H1 (cell line): ENCODE measurements at regions not wholly inside any gene's neighbourhood (a gene's known extent, or its start where the extent isn't known, plus 50 kb on each side); places are given as distances from the start of the nearest gene placed in this dataset.

ENCODE experiments used
- CTCF ChIA-PET: fragments of 300-600 bp; sonication (Branson Sonifier 250); formaldehyde crosslinking; loops from one replicate; lab custom pipeline; 2021; ENCODE audit not compliant: partially characterized antibody; lab: Charles Lee
- POLR2A ChIA-PET: fragments of 300-600 bp; sonication (Branson Sonifier 250); formaldehyde crosslinking; loops from one replicate; lab custom pipeline; 2021; ENCODE audit warnings: inconsistent platforms; ENCODE audit not compliant: partially characterized antibody; lab: Charles Lee
- DNase-seq, 2 experiments: peaks; one replicate each; pipeline versions ENCODE4 v3.0.0 to v3.0.0-alpha.2; 2010 to 2022; ENCODE audit warnings: low spot score in 2 of 2, low read depth in 1 of 2, mixed read lengths in 1 of 2
- FAIRE-seq: peaks from 2 replicates; lab custom pipeline; 2011; peaks lifted over from hg19 to GRCh38; lab: Jason Lieb, UNC
- H2AFZ ChIP-seq: 2 replicates; pipeline ENCODE4 v1.8.1; 2012; ENCODE audit warnings: low read length, inconsistent platforms
- H2AK5ac ChIP-seq: 2 replicates; pipeline ENCODE4 v1.6.1; 2013; ENCODE audit warnings: low read depth, low read length
- H2BK120ac ChIP-seq: replicated peaks from 2 replicates; pipeline ENCODE3; 2013; ENCODE audit warnings: low read depth, low read length, inconsistent platforms
- H2BK12ac ChIP-seq: 2 replicates; pipeline ENCODE4 v1.6.1; 2013; ENCODE audit warnings: low read depth, low read length
- H2BK15ac ChIP-seq: 2 replicates; pipeline ENCODE4 v1.6.1; 2013; ENCODE audit warnings: low read length
- H2BK20ac ChIP-seq: 2 replicates; pipeline ENCODE4 v1.6.1; 2013; ENCODE audit warnings: low read length
- H2BK5ac ChIP-seq: 2 replicates; pipeline ENCODE4 v1.6.1; 2013; ENCODE audit warnings: low read depth, low read length
- H3K14ac ChIP-seq: 2 replicates; pipeline ENCODE4 v1.6.1; 2013; ENCODE audit warnings: inconsistent platforms; ENCODE audit not compliant: insufficient read length
- H3K18ac ChIP-seq: 2 replicates; pipeline ENCODE4 v1.6.1; 2013; ENCODE audit warnings: low read length; ENCODE audit errors: extremely low read depth
- H3K23ac ChIP-seq: 2 replicates; pipeline ENCODE4 v1.6.1; 2013; ENCODE audit warnings: inconsistent platforms; ENCODE audit not compliant: insufficient read length
- H3K23me2 ChIP-seq: 2 replicates; pipeline ENCODE4 v1.6.1; 2013; ENCODE audit warnings: low read depth, low read length
- H3K27ac ChIP-seq: 2 replicates; pipeline ENCODE4 v1.6.1; 2011; ENCODE audit warnings: low read depth, low read length, inconsistent platforms
- H3K27me3 ChIP-seq, 4 experiments: replicated peaks in 1 of 4; 1 replicate in 1 of 4; 2 replicates in 3 of 4; pipeline versions ENCODE4 v1.6.1 to v1.8.1; 2011 to 2013; ENCODE audit warnings: low read length in 3 of 4, mild to moderate bottlenecking in 3 of 4, inconsistent platforms in 2 of 4, mixed read lengths in 2 of 4, moderate library complexity in 1 of 4; ENCODE audit not compliant: control insufficient read depth in 3 of 4, insufficient read depth in 3 of 4; ENCODE audit errors: extremely low read depth in 1 of 4
- H3K36me3 ChIP-seq, 4 experiments: 2 replicates each; pipeline versions ENCODE4 v1.6.1 to v1.8.1; 2011 to 2013; ENCODE audit warnings: mild to moderate bottlenecking in 4 of 4, low read length in 3 of 4, moderate library complexity in 2 of 4, control low read depth in 1 of 4, inconsistent platforms in 1 of 4; ENCODE audit not compliant: insufficient read depth in 4 of 4, control insufficient read depth in 2 of 4
- H3K4ac ChIP-seq: replicated peaks from 2 replicates; pipeline ENCODE3; 2013; ENCODE audit warnings: low read length, low read depth, mixed read lengths, inconsistent platforms; ENCODE audit not compliant: insufficient read length
- H3K4me1 ChIP-seq, 4 experiments: replicated peaks in 1 of 4; 1 replicate in 1 of 4; 2 replicates in 3 of 4; pipeline versions ENCODE4 v1.6.1 to v1.8.1; 2011 to 2013; ENCODE audit warnings: low read length in 3 of 4, inconsistent platforms in 2 of 4, mixed read lengths in 1 of 4; ENCODE audit not compliant: insufficient read depth in 4 of 4, control insufficient read depth in 3 of 4
- H3K4me2 ChIP-seq, 2 experiments: 2 replicates each; pipeline versions ENCODE4 v1.6.1 to v1.8.1; 2011 to 2013; ENCODE audit warnings: low read depth in 2 of 2, low read length in 2 of 2, control low read depth in 1 of 2, inconsistent platforms in 1 of 2, mild to moderate bottlenecking in 1 of 2; ENCODE audit not compliant: insufficient read depth in 1 of 2
- H3K4me3 ChIP-seq, 4 experiments: fragments of 200-600, 300-600 bp in 1 of 4; sonication (generic), shearing (Covaris generic), sonication (Bioruptor Twin) in 1 of 4; 2 replicates each; pipeline versions ENCODE4 v1.5.1 to v1.8.1; 2011 to 2016; ENCODE audit warnings: low read length in 4 of 4, low read depth in 3 of 4, control low read depth in 2 of 4, inconsistent platforms in 2 of 4, mild to moderate bottlenecking in 2 of 4, mixed read lengths in 1 of 4, moderate library complexity in 1 of 4; ENCODE audit not compliant: insufficient read depth in 2 of 4; ENCODE audit errors: extremely low read depth in 1 of 4
- H3K56ac ChIP-seq: replicated peaks from 2 replicates; pipeline ENCODE3; 2013; ENCODE audit warnings: low read depth, mild to moderate bottlenecking, mixed read lengths, low read length, inconsistent platforms; ENCODE audit not compliant: insufficient read length
- H3K79me1 ChIP-seq: 2 replicates; pipeline ENCODE4 v1.6.1; 2013; ENCODE audit warnings: low read depth, low read length, control low read depth
- H3K79me2 ChIP-seq, 2 experiments: 2 replicates each; pipeline versions ENCODE4 v1.6.1 to v1.8.1; 2012 to 2013; ENCODE audit warnings: low read length in 2 of 2, mild to moderate bottlenecking in 2 of 2, inconsistent platforms in 1 of 2; ENCODE audit not compliant: insufficient read depth in 2 of 2, control insufficient read depth in 1 of 2
- H3K9ac ChIP-seq, 4 experiments: replicated peaks in 1 of 4; 1 replicate in 1 of 4; 2 replicates in 3 of 4; pipeline versions ENCODE4 v1.6.1 to v1.8.1; 2011 to 2013; ENCODE audit warnings: low read depth in 3 of 4, low read length in 3 of 4, control low read depth in 2 of 4, mild to moderate bottlenecking in 2 of 4, moderate library complexity in 2 of 4, inconsistent platforms in 1 of 4; ENCODE audit errors: extremely low read depth in 1 of 4
- H3K9me3 ChIP-seq, 2 experiments: 2 replicates each; pipeline versions ENCODE4 v1.6.1 to v1.8.1; 2012 to 2013; ENCODE audit warnings: mild to moderate bottlenecking in 2 of 2, moderate library complexity in 2 of 2, control low read depth in 1 of 2, inconsistent platforms in 1 of 2, low read depth in 1 of 2, low read length in 1 of 2, mixed read lengths in 1 of 2; ENCODE audit not compliant: insufficient read depth in 2 of 2
- H4K20me1 ChIP-seq, 2 experiments: replicated peaks in 1 of 2; 2 replicates each; pipeline versions ENCODE3 to v1.8.1; 2011 to 2013; ENCODE audit warnings: inconsistent platforms in 2 of 2, low read length in 2 of 2, mild to moderate bottlenecking in 1 of 2; ENCODE audit not compliant: insufficient read depth in 2 of 2, control insufficient read depth in 1 of 2
- H4K5ac ChIP-seq: 2 replicates; pipeline ENCODE4 v1.6.1; 2013; ENCODE audit warnings: low read length, low read depth, mixed read lengths, inconsistent platforms; ENCODE audit not compliant: insufficient read length
- H4K8ac ChIP-seq: 2 replicates; pipeline ENCODE4 v1.8.0; 2013; ENCODE audit warnings: mild to moderate bottlenecking, moderate library complexity, low read length, inconsistent platforms; ENCODE audit not compliant: insufficient read depth; ENCODE audit errors: extremely low read depth
- H4K91ac ChIP-seq: replicated peaks from 2 replicates; pipeline ENCODE3; 2013; ENCODE audit warnings: low read length, mixed read lengths, inconsistent platforms; ENCODE audit not compliant: insufficient read length
- HDAC2 ChIP-seq, 2 experiments: fragments of 300-600 bp in 1 of 2; sonication (generic) in 1 of 2; IDR thresholded peaks; 2 replicates each; pipeline ENCODE4 v1.6.1; 2011 to 2012; ENCODE audit warnings: low read depth in 2 of 2, low read length in 2 of 2, mild to moderate bottlenecking in 2 of 2, moderate library complexity in 2 of 2, borderline replicate concordance in 1 of 2, inconsistent platforms in 1 of 2
- MAX ChIP-seq: IDR thresholded peaks from 2 replicates; pipeline ENCODE4 v1.6.1; 2012; ENCODE audit warnings: inconsistent platforms
- WGBS, 2 experiments: shearing (Covaris generic) in 1 of 2; methylation state at CpG; one replicate each; pipeline versions ENCODE4 v1.1.6 to v1.1.7; 2013 to 2015; ENCODE audit warnings: low lambda C conversion rate in 2 of 2, mixed read lengths in 2 of 2, inconsistent platforms in 1 of 2, low coverage in 1 of 2, missing lambda C conversion rate in 1 of 2; ENCODE audit not compliant: insufficient replicate concordance in 2 of 2, insufficient coverage in 1 of 2, insufficient read length in 1 of 2; ENCODE audit errors: extremely low coverage in 1 of 2, missing lambda C conversion rate in 1 of 2; 5-methylcytosine and 5-hydroxymethylcytosine counted together
- TF ChIP-seq, protein P1 (sequence below): IDR thresholded peaks from 2 replicates; pipeline ENCODE4 v1.6.1; 2011; ENCODE audit warnings: low read length, improper control_type of control experiment

DNA sequence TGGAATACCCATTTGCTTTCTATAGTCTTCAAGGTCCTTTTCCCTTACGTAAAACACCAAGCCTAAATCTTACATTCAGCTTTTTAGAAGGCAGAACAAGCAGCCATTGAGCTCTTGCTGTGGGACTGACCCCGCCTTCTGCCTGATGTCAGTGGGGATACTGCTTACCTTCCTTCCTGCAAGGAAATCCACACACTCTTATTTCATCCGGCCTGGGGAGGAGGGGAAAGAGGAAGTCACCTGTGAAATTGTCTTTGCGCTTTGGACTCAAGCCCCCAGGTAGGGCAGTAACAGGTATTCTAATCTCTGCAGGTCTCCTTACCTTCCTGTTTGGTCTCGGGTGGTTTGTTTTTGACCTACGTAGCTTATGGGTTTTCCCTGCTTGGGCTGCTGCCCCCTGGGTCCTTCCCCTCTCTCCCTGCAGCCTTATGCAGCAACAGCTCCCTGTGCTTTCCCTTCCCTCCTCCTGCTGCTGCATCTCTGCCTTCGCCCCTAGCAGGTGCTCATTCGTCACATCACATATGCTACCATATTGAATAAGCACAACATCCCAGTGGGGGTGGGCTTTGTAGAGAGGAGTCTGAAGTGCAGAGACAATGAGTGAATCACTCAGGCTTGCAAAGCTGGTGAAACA, 402.5 kb upstream of the TRIB2 start:
- H2BK5ac ChIP-seq: peak overlapping the region; percentile 10; the same call in 1 of the 2 replicates
- no peaks in the 10 kb centered on the region for H3K23me2 ChIP-seq
- FAIRE-seq (no peak), DNase-seq (peak in 1 of 2 experiments; percentile 47)
- no peak overlapping the region for H3K23ac ChIP-seq
- H2AFZ ChIP-seq: peak overlapping the region; percentile 79; the same call in 1 of the 2 replicates
- H4K20me1 ChIP-seq: no peaks in the 10 kb centered on the region
- ChIA-PET CTCF (interaction anchor here (0.9 to 1.9 kb wide), 3 partner anchors 9 to 13 kb away, joined by 3 to 8 read pairs (median 4); no protein-coding TSS in a partner anchor), POLR2A (interaction anchor here (1.0 kb wide), 1 partner anchor 13 kb away, joined by 4 read pairs; no protein-coding TSS in a partner anchor)
- H3K4me3 ChIP-seq: no peak overlapping the region
- no peaks in the 10 kb centered on the region for H3K27me3 ChIP-seq
- H2BK120ac ChIP-seq: no peak overlapping the region
- no peak overlapping the region for H4K8ac ChIP-seq
- 0 out of 4 replicates have a peak, but pooled peaks of 1 of the 2 experiments have one; percentile 7 for TF ChIP-seq HDAC2 (IDR thresholded peaks at IDR 0.05; ENCODE audit: borderline replicate concordance in 1 of 2, low read depth in 2 of 2, low read length in 2 of 2)
- peak; percentile 59 for TF ChIP-seq MAX
- TF ChIP-seq, protein P1, sequence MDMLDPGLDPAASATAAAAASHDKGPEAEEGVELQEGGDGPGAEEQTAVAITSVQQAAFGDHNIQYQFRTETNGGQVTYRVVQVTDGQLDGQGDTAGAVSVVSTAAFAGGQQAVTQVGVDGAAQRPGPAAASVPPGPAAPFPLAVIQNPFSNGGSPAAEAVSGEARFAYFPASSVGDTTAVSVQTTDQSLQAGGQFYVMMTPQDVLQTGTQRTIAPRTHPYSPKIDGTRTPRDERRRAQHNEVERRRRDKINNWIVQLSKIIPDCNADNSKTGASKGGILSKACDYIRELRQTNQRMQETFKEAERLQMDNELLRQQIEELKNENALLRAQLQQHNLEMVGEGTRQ: no peak
- peak overlapping the region; percentile 4 to 25; a peak in 2 of 4 replicates for H3K4me2 ChIP-seq
- no peak overlapping the region for H3K56ac ChIP-seq
- no peak overlapping the region for H3K14ac ChIP-seq
- H2BK15ac ChIP-seq: no peak overlapping the region; the same call in 1 of the 2 replicates
- no peak overlapping the region for H3K18ac ChIP-seq
- no peak overlapping the region for H4K5ac ChIP-seq
- H3K9ac ChIP-seq: no peak overlapping the region
- H3K4ac ChIP-seq: no peak overlapping the region
- no peak overlapping the region for H4K91ac ChIP-seq
- no peaks in the 10 kb centered on the region for H3K36me3 ChIP-seq
- H3K27ac ChIP-seq: no peak overlapping the region
- H3K79me2 ChIP-seq: no peaks in the 10 kb centered on the region
- H2BK12ac ChIP-seq: no peak overlapping the region
- H2AK5ac ChIP-seq: no peak overlapping the region
- WGBS, 2 experiments: 70% methylated on average over 8 of the region's 8 CpGs; no CpG with 5 or more reads in 1 of the 2 experiments
- H3K79me1 ChIP-seq: no peaks in the 10 kb centered on the region
- no peak overlapping the region for H2BK20ac ChIP-seq
- H3K4me1 ChIP-seq: peaks cover 1 to 10% (median 4%) of the 10 kb centered on the region in 4 experiments; a peak in 4 of 7 replicates
- H3K9me3 ChIP-seq: no peaks in the 10 kb centered on the region
